AG09319 (cell line): ENCODE measurements at regions not wholly inside any gene's neighbourhood (a gene's known extent, or its start where the extent isn't known, plus 50 kb on each side); places are given as distances from the start of the nearest gene placed in this dataset.

ENCODE experiments used
- DNase-seq: peaks from one replicate; pipeline ENCODE4 v3.0.0-alpha.2; 2010; ENCODE audit warnings: low read depth; ENCODE audit errors: extremely low read depth
- CTCF ChIP-seq: IDR thresholded peaks from 2 replicates; pipeline ENCODE4 v1.5.1; 2011; ENCODE audit warnings: low read depth, mild to moderate bottlenecking, inconsistent platforms, low read length, moderate library complexity

GRCh38 chr15:70159001-70159712 lies 61.4 kb upstream of the TLE3 start:
- no peak for DNase-seq
- TF ChIP-seq CTCF = no peak

- DNase-seq = no peak
- no peak for TF ChIP-seq CTCF
Measured at GRCh38 chr15:70158309-70159000, 60.7 kb upstream of the TLE3 start.

GRCh38 chr15:70156671-70157271 lies 59.1 kb upstream of the TLE3 start:
- no peak for TF ChIP-seq CTCF

GRCh38 chr15:70154718-70155347 lies 57.1 kb upstream of the TLE3 start:
- DNase-seq = no peak
- no peak for TF ChIP-seq CTCF

More at GRCh38 chr15:70156671-70157271, 59.1 kb upstream of the TLE3 start:
- DNase-seq = no peak

- no peak for TF ChIP-seq CTCF
- no peak for DNase-seq
Measured at GRCh38 chr15:70153921-70154717, 56.4 kb upstream of the TLE3 start.

GRCh38 chr15:70152070-70152480 lies 54.4 kb upstream of the TLE3 start:
- TF ChIP-seq CTCF = no peak
- no peak for DNase-seq
